ENCODE measurements at regions not wholly inside any gene's neighbourhood (a gene's known extent, or its start where the extent isn't known, plus 50 kb on each side); places are given as distances from the start of the nearest gene placed in this dataset.

- DNase-seq (ENCODE audit: low read depth), result no peak
- no peak overlapping the region for H3K4me3 ChIP-seq (ENCODE audit: low read depth, low read length)
- TF ChIP-seq CTCF (conservative IDR thresholded peaks at IDR 0.05; ENCODE audit: low read depth, low read length), result no peak
Observed at GRCh38 chrX:107565015-107565414, 63.3 kb upstream of the PRPS1 start.

GRCh38 chrX:107565931-107566603, 62.2 kb upstream of the PRPS1 start:
- H3K4me3 ChIP-seq (ENCODE audit: low read depth, low read length), result no peak overlapping the region
- no peak for TF ChIP-seq CTCF (conservative IDR thresholded peaks at IDR 0.05; ENCODE audit: low read depth, low read length)
- no peak for DNase-seq (ENCODE audit: low read depth)

- TF ChIP-seq CTCF (conservative IDR thresholded peaks at IDR 0.05; ENCODE audit: low read depth, low read length), result no peak
- H3K4me3 ChIP-seq (ENCODE audit: low read depth, low read length), result no peak overlapping the region
- no peak for DNase-seq (ENCODE audit: low read depth)
Observed at GRCh38 chrX:107566604-107567262, 61.6 kb upstream of the PRPS1 start.

GRCh38 chrX:107567370-107567769, 60.9 kb upstream of the PRPS1 start:
- no peak for DNase-seq (ENCODE audit: low read depth)
- no peak overlapping the region for H3K4me3 ChIP-seq (ENCODE audit: low read depth, low read length)
- no peak for TF ChIP-seq CTCF (conservative IDR thresholded peaks at IDR 0.05; ENCODE audit: low read depth, low read length)

GRCh38 chrX:107571296-107571998, 56.9 kb upstream of the PRPS1 start:
- no peak overlapping the region for H3K4me3 ChIP-seq (ENCODE audit: low read depth, low read length)
- DNase-seq (ENCODE audit: low read depth), result peak; percentile 77
- no peak for TF ChIP-seq CTCF (conservative IDR thresholded peaks at IDR 0.05; ENCODE audit: low read depth, low read length)

GRCh38 chrX:107573016-107573415, 55.3 kb upstream of the PRPS1 start:
- no peak for DNase-seq (ENCODE audit: low read depth)
- H3K4me3 ChIP-seq (ENCODE audit: low read depth, low read length), result no peak overlapping the region
- TF ChIP-seq CTCF (conservative IDR thresholded peaks at IDR 0.05; ENCODE audit: low read depth, low read length), result no peak

All from epithelial cell of proximal tubule (primary cell).